ENCODE measurements at regions not wholly inside any gene's neighbourhood (a gene's known extent, or its start where the extent isn't known, plus 50 kb on each side); places are given as distances from the start of the nearest gene placed in this dataset.

GRCh38 chr3:66593978-66594377 is 93.2 kb upstream of the LRIG1 start:
- TF ChIP-seq CTCF (conservative IDR thresholded peaks at IDR 0.05; ENCODE audit: low read depth, low read length) (no peak), EZH2 (IDR thresholded peaks at IDR 0.05; ENCODE audit: low read length, unreplicated experiment) (no peak)
